ENCODE measurements at regions not wholly inside any gene's neighbourhood (a gene's known extent, or its start where the extent isn't known, plus 50 kb on each side); places are given as distances from the start of the nearest gene placed in this dataset.

DNA sequence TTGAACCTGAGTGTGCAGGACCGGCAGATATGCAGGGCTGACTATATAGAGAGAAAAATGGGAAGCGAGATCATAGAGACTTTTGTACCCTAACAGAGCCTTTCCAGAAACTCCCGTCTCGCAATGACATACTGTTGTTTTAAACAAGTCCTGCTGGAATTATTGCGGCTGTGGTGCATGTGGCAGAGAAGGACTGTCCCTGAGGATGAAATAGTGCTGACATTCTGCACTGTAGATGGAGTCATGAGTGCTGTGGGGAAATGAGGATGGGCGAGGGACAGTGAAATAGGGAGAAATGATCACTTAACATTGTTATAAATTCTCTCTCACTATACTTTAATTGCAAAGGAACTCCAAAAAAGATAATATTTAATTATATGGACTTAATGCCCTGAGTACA lies 50.4 kb upstream of the KLHL14 start:
- Histone ChIP-seq H2BK15ac (ENCODE audit: low read depth, low read length) (no peak overlapping the region), H3K9me3 (ENCODE audit: control insufficient read depth, low read depth, low read length) (no peaks in the 10 kb centered on the region), H2BK120ac (ENCODE audit: low read depth, low read length, poor library complexity, severe bottlenecking) (no peak overlapping the region), H4K91ac (ENCODE audit: insufficient read length, low read depth, low read length) (no peak overlapping the region), H4K20me1 (ENCODE audit: control insufficient read depth, insufficient read depth, insufficient read length) (no peaks in the 10 kb centered on the region), H3T11ph (ENCODE audit: low read length) (no peak overlapping the region), H4K5ac (ENCODE audit: insufficient read length, low read depth, low read length) (no peak overlapping the region), H2BK20ac (ENCODE audit: low read depth, low read length, poor library complexity, severe bottlenecking) (no peak overlapping the region), H3K79me2 (ENCODE audit: insufficient read depth, low read length) (no peaks in the 10 kb centered on the region), H3K23ac (ENCODE audit: insufficient read length, low read depth, low read length) (no peak overlapping the region), H3K79me1 (ENCODE audit: insufficient read depth, low read depth, low read length, poor library complexity, severe bottlenecking) (no peaks in the 10 kb centered on the region), H3K27ac (ENCODE audit: insufficient read length, low read depth, low read length) (no peak overlapping the region), H3K4me1 (ENCODE audit: insufficient read depth, low read length) (no peaks in the 10 kb centered on the region), H3K4me2 (ENCODE audit: insufficient read depth, insufficient read length, low read length) (no peak overlapping the region), H2AK5ac (ENCODE audit: insufficient read length, low read length) (no peak overlapping the region), H3K4ac (ENCODE audit: low read depth, low read length) (no peak overlapping the region), H2BK12ac (ENCODE audit: insufficient read length, low read depth, low read length) (no peak overlapping the region), H3K23me2 (ENCODE audit: insufficient read length, low read depth, low read length, poor library complexity, severe bottlenecking) (no peaks in the 10 kb centered on the region), H2BK5ac (ENCODE audit: insufficient read length, low read length) (no peak overlapping the region), H3K9ac (ENCODE audit: extremely low read depth, insufficient read length, low read length) (no peak overlapping the region), H3K56ac (ENCODE audit: insufficient read length, low read depth, low read length) (no peak overlapping the region), H3K14ac (ENCODE audit: insufficient read depth, low read length) (no peak overlapping the region), H4K8ac (replicated peaks; ENCODE audit: insufficient read length, low read depth, low read length) (no peak overlapping the region), H3K18ac (ENCODE audit: insufficient read length, low read depth, low read length) (no peak overlapping the region), H3K27me3 (ENCODE audit: insufficient read depth, low read length) (no peaks in the 10 kb centered on the region), H2AFZ (ENCODE audit: low read length) (no peak overlapping the region)
- no peak overlapping the region for H3K27ac Mint-ChIP-seq
- H3K4me3 Mint-ChIP-seq: no peak overlapping the region
- H3K36me3 Mint-ChIP-seq (ENCODE audit: insufficient read depth in 1 of 3, low read depth in 3 of 3): no peaks in the 10 kb centered on the region
- H3K4me1 Mint-ChIP-seq: no peaks in the 10 kb centered on the region
- DNase-seq: no peak
- no CpG with 5 or more reads among the region's 6 CpGs for WGBS (ENCODE audit: extremely low coverage, insufficient read length, low lambda C conversion rate)
- TF ChIP-seq, protein P1, sequence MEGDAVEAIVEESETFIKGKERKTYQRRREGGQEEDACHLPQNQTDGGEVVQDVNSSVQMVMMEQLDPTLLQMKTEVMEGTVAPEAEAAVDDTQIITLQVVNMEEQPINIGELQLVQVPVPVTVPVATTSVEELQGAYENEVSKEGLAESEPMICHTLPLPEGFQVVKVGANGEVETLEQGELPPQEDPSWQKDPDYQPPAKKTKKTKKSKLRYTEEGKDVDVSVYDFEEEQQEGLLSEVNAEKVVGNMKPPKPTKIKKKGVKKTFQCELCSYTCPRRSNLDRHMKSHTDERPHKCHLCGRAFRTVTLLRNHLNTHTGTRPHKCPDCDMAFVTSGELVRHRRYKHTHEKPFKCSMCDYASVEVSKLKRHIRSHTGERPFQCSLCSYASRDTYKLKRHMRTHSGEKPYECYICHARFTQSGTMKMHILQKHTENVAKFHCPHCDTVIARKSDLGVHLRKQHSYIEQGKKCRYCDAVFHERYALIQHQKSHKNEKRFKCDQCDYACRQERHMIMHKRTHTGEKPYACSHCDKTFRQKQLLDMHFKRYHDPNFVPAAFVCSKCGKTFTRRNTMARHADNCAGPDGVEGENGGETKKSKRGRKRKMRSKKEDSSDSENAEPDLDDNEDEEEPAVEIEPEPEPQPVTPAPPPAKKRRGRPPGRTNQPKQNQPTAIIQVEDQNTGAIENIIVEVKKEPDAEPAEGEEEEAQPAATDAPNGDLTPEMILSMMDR (conservative IDR thresholded peaks at IDR 0.05): no peak
- no peaks in the 10 kb centered on the region for H3K27me3 Mint-ChIP-seq (ENCODE audit: low read depth)
- no peaks in the 10 kb centered on the region for H3K9me3 Mint-ChIP-seq

All from H9 (cell line).